Neural crest cell (in vitro differentiated cells): ENCODE measurements at regions not wholly inside any gene's neighbourhood (a gene's known extent, or its start where the extent isn't known, plus 50 kb on each side); places are given as distances from the start of the nearest gene placed in this dataset.

Experiments used
- DNase-seq: peaks from one replicate; pipeline ENCODE4 v3.0.0; 2021; ENCODE audit warnings: low read depth, mixed read lengths, low spot score
- H3K27ac Mint-ChIP-seq: one replicate; pipeline ENCODE4 v1.8.0; 2021; ENCODE audit warnings: mild to moderate bottlenecking, mixed read lengths; ENCODE audit not compliant: unreplicated experiment
- H3K27me3 Mint-ChIP-seq: 2 replicates; pipeline ENCODE4 v1.8.0; 2021; ENCODE audit warnings: low read depth, mild to moderate bottlenecking, mixed read lengths
- H3K36me3 Mint-ChIP-seq: 2 replicates; pipeline ENCODE4 v1.8.0; 2021; ENCODE audit warnings: low read depth, mild to moderate bottlenecking, mixed read lengths
- H3K4me1 Mint-ChIP-seq: 2 replicates; pipeline ENCODE4 v1.8.0; 2021; ENCODE audit warnings: mixed read lengths
- H3K4me3 Mint-ChIP-seq: one replicate; pipeline ENCODE4 v1.8.0; 2021; ENCODE audit warnings: mild to moderate bottlenecking, mixed read lengths
- H3K9me3 Mint-ChIP-seq: 2 replicates; pipeline ENCODE4 v1.8.0; 2021; ENCODE audit warnings: mixed read lengths
- CTCF ChIP-seq: fragments of 200-600 bp; sonication (generic); conservative IDR thresholded peaks from 2 replicates; pipeline ENCODE4 v1.5.0; 2021; ENCODE audit warnings: antibody characterized with exemption, mild to moderate bottlenecking

DNA sequence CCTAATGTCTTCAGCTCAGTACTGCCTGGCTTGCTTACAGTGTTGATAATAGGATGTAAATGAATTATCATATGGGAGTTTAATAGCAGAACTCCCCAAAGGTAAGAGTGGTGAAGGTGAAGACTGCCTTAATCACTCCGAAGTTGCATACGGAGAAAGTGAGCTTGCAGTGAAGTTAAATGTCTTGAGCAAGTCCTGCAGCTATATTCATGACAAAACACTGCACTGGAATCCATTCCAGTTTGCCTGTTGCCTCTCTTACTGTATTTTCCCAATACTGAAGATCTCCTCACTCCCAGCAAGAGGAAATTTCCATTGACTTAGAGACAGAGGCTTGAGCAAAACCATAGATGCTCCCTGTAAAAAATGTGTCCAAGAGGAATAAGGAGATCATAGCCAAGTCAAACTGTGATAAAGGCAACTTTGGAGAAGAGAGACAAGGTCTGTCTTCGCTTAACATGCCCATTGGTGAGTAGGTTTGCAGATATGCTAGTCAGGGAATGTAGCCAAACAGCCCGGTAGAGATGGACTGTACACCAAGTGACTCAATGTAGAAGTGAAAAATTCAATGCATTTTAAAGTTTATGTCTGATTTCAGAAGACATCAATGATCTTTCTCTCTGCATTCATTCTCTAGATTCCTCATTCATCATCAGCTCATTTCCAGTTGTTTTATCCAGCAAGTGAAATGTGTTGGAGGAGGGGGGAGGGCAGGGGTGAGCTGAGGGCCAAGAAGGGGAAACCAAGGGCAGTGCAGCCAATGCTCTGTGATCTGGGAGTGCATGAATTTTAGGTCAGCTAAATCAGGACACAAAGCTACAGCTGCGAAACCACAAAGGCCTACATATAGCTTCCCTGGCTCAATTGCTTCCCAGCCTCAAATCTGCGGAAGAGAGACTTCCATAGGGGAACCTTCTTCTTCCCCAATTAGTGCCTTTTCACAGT lies 667.1 kb upstream of the NR2F2 start:
- no peak for TF ChIP-seq CTCF
- H3K4me3 Mint-ChIP-seq, result no peak overlapping the region
- peaks cover 2% of the 10 kb centered on the region for H3K9me3 Mint-ChIP-seq
- H3K36me3 Mint-ChIP-seq, result no peaks in the 10 kb centered on the region
- peak overlapping the region; percentile 85 for H3K27ac Mint-ChIP-seq
- H3K4me1 Mint-ChIP-seq, result peaks cover 37% of the 10 kb centered on the region
- DNase-seq, result no peak
- no peaks in the 10 kb centered on the region for H3K27me3 Mint-ChIP-seq

GRCh38 chr15:95664450-95664849 lies 666.0 kb upstream of the NR2F2 start:
- no peak for TF ChIP-seq CTCF

GRCh38 chr15:95669146-95669922 lies 661.2 kb upstream of the NR2F2 start:
- H3K4me3 Mint-ChIP-seq, result no peak overlapping the region
- peaks cover 36% of the 10 kb centered on the region for H3K4me1 Mint-ChIP-seq
- no peaks in the 10 kb centered on the region for H3K36me3 Mint-ChIP-seq
- H3K27ac Mint-ChIP-seq, result no peak overlapping the region
- no peaks in the 10 kb centered on the region for H3K9me3 Mint-ChIP-seq
- no peak for TF ChIP-seq CTCF
- no peaks in the 10 kb centered on the region for H3K27me3 Mint-ChIP-seq
- no peak for DNase-seq

More at GRCh38 chr15:95664450-95664849, 666.0 kb upstream of the NR2F2 start:
- no peak for DNase-seq
- peaks cover 47% of the 10 kb centered on the region for H3K4me1 Mint-ChIP-seq
- peak overlapping the region; percentile 90 for H3K27ac Mint-ChIP-seq
- no peaks in the 10 kb centered on the region for H3K27me3 Mint-ChIP-seq
- no peaks in the 10 kb centered on the region for H3K9me3 Mint-ChIP-seq
- H3K4me3 Mint-ChIP-seq, result no peak overlapping the region
- no peaks in the 10 kb centered on the region for H3K36me3 Mint-ChIP-seq

GRCh38 chr15:95674031-95674430 lies 656.5 kb upstream of the NR2F2 start:
- Mint-ChIP-seq H3K4me1 (peaks cover 7% of the 10 kb centered on the region), H3K9me3 (peaks cover 8% of the 10 kb centered on the region), H3K27ac (no peak overlapping the region), H3K36me3 (peaks cover 2% of the 10 kb centered on the region), H3K27me3 (no peaks in the 10 kb centered on the region), H3K4me3 (no peak overlapping the region)
- DNase-seq, result no peak
- no peak for TF ChIP-seq CTCF

DNA sequence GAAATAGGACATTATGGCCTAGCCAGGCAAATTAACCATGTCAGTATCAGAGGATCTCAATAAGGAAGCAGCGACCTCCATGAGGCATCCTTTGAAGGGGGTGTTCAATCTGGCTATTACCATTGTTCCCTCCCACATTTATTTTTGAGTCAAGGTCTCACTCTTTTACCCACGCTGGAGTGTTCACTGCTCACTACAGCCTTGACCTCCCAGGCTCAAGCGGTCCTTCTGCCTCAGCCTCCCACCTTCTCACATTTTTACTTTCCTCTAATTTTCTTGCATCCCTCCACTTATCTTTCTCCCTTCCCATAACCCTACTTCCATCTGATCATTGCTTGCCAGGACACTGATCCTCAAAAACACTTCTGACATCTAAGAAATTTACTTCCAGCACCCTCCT lies 654.0 kb upstream of the NR2F2 start:
- no peak for TF ChIP-seq CTCF
- Mint-ChIP-seq H3K27ac (peak overlapping the region; percentile 64), H3K27me3 (no peaks in the 10 kb centered on the region), H3K4me3 (no peak overlapping the region), H3K4me1 (no peaks in the 10 kb centered on the region), H3K9me3 (peaks cover 8% of the 10 kb centered on the region), H3K36me3 (peaks cover 2% of the 10 kb centered on the region)
- DNase-seq, result no peak
